Skin of body (tissue), 1 donor: ENCODE measurements at regions not wholly inside any gene's neighbourhood (a gene's known extent, or its start where the extent isn't known, plus 50 kb on each side); places are given as distances from the start of the nearest gene placed in this dataset.

Experiments
- DNase-seq: peaks from one replicate; lab custom pipeline; 2025; lab: John Stamatoyannopoulos, UW

- no peak for DNase-seq
Measured at GRCh38 chr10:8416760-8417159, 362.3 kb downstream of the GATA3 start.

GRCh38 chr10:8417631-8418030, 363.1 kb downstream of the GATA3 start:
- no peak for DNase-seq

GRCh38 chr10:8418631-8419030, 364.1 kb downstream of the GATA3 start:
- no peak for DNase-seq

GRCh38 chr10:8420182-8420581, 365.7 kb downstream of the GATA3 start:
- no peak for DNase-seq

- no peak for DNase-seq
Measured at GRCh38 chr10:8424555-8425211, 370.2 kb downstream of the GATA3 start.

- DNase-seq = no peak
Measured at GRCh38 chr10:8428654-8429053, 374.2 kb downstream of the GATA3 start.

GRCh38 chr10:8430321-8430720, 375.8 kb downstream of the GATA3 start:
- DNase-seq = no peak

GRCh38 chr10:8431511-8431910, 377.0 kb downstream of the GATA3 start:
- DNase-seq = no peak

GRCh38 chr10:8435186-8436055, 380.9 kb downstream of the GATA3 start:
- DNase-seq = peak; percentile 35

- no peak for DNase-seq
Measured at GRCh38 chr10:8437896-8438295, 383.4 kb downstream of the GATA3 start.

- DNase-seq = no peak
Measured at GRCh38 chr10:8438603-8439002, 384.1 kb downstream of the GATA3 start.

- no peak for DNase-seq
Measured at GRCh38 chr10:8439040-8439439, 384.6 kb downstream of the GATA3 start.

- DNase-seq = no peak
Measured at GRCh38 chr10:8444630-8445029, 390.1 kb downstream of the GATA3 start.

- no peak for DNase-seq
Measured at GRCh38 chr10:8445353-8445752, 390.9 kb downstream of the GATA3 start.

- DNase-seq = no peak
Measured at GRCh38 chr10:8449909-8450308, 395.4 kb downstream of the GATA3 start.

- no peak for DNase-seq
Measured at GRCh38 chr10:8453587-8453986, 399.1 kb downstream of the GATA3 start.

- DNase-seq = no peak
Measured at GRCh38 chr10:8454357-8454756, 399.9 kb downstream of the GATA3 start.

GRCh38 chr10:8455181-8455580, 400.7 kb downstream of the GATA3 start:
- DNase-seq = no peak

- DNase-seq = no peak
Measured at GRCh38 chr10:8456386-8456785, 401.9 kb downstream of the GATA3 start.

GRCh38 chr10:8460626-8461025, 406.1 kb downstream of the GATA3 start:
- no peak for DNase-seq

GRCh38 chr10:8462565-8462964, 408.1 kb downstream of the GATA3 start:
- DNase-seq = no peak

GRCh38 chr10:8463853-8464252, 409.4 kb downstream of the GATA3 start:
- DNase-seq = no peak

GRCh38 chr10:8468477-8468876, 414.0 kb downstream of the GATA3 start:
- DNase-seq = no peak
